Esophagus muscularis mucosa (tissue), 3 donors: ENCODE measurements at regions not wholly inside any gene's neighbourhood (a gene's known extent, or its start where the extent isn't known, plus 50 kb on each side); places are given as distances from the start of the nearest gene placed in this dataset.

ENCODE experiments used
- POLR2A ChIP-seq: fragments of 450-650 bp; IDR thresholded peaks from one replicate; pipeline ENCODE4 v1.6.1; 2017; ENCODE audit warnings: antibody characterized with exemption, moderate library complexity, mild to moderate bottlenecking, low read depth
- POLR2AphosphoS5 ChIP-seq, 2 donors: sonication (generic); formaldehyde crosslinking; IDR thresholded peaks; one replicate each; pipeline ENCODE4 v1.6.1; 2017; ENCODE audit warnings: antibody characterized with exemption in 2 of 2
- TF ChIP-seq, protein P1 (sequence below), 3 experiments: fragments of 200-600 bp in 2 of 3; fragments of 450-650 bp in 1 of 3; sonication (generic) in 2 of 3; IDR thresholded peaks; one replicate each; pipeline ENCODE4 v1.5.1; 2017 to 2019; ENCODE audit warnings: antibody characterized with exemption in 3 of 3, mild to moderate bottlenecking in 2 of 3, moderate library complexity in 1 of 3

DNA sequence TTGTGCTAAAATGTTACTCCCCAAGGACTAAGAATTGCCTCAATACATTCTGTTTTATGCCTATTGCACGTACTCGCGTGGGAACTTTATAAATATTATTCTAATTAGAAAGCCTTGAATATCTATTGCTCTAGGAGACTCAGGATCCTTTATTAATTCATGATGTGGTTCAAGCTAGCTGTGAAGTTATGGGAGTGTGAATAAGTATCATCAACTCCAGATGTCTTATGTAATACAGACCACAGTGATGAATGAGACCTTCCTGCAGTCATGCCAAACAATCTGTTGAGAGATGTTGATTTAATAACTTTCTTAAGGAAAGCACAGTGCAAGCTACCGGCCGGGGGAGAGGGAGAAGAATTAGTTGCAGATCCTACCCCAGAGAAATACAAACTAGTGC, 519.2 kb upstream of the ZP4 start:
- TF ChIP-seq, protein P1, sequence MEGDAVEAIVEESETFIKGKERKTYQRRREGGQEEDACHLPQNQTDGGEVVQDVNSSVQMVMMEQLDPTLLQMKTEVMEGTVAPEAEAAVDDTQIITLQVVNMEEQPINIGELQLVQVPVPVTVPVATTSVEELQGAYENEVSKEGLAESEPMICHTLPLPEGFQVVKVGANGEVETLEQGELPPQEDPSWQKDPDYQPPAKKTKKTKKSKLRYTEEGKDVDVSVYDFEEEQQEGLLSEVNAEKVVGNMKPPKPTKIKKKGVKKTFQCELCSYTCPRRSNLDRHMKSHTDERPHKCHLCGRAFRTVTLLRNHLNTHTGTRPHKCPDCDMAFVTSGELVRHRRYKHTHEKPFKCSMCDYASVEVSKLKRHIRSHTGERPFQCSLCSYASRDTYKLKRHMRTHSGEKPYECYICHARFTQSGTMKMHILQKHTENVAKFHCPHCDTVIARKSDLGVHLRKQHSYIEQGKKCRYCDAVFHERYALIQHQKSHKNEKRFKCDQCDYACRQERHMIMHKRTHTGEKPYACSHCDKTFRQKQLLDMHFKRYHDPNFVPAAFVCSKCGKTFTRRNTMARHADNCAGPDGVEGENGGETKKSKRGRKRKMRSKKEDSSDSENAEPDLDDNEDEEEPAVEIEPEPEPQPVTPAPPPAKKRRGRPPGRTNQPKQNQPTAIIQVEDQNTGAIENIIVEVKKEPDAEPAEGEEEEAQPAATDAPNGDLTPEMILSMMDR (IDR thresholded peaks at IDR 0.05), result no peak
- no peak for TF ChIP-seq POLR2AphosphoS5 (IDR thresholded peaks at IDR 0.05)
- TF ChIP-seq POLR2A, result no peak
